HG02763 (cell line): ENCODE measurements at regions not wholly inside any gene's neighbourhood (a gene's known extent, or its start where the extent isn't known, plus 50 kb on each side); places are given as distances from the start of the nearest gene placed in this dataset.

ENCODE experiments used
- ATAC-seq: cut with Tn5 transposase; IDR thresholded peaks from one replicate; pipeline ENCODE4 v1.9.1; 2021; ENCODE audit warnings: mild to moderate bottlenecking, moderate library complexity; ENCODE audit not compliant: unreplicated experiment

- peak; percentile 53 for ATAC-seq
Measured at GRCh38 chr3:31004025-31004678, 109.7 kb upstream of the GADL1 start.

- ATAC-seq, result no peak
Measured at GRCh38 chr3:31008994-31009393, 114.5 kb upstream of the GADL1 start.

GRCh38 chr3:31009881-31010280, 115.4 kb upstream of the GADL1 start:
- no peak for ATAC-seq

GRCh38 chr3:31010491-31010890, 116.0 kb upstream of the GADL1 start:
- ATAC-seq, result no peak

GRCh38 chr3:31011380-31011779, 116.9 kb upstream of the GADL1 start:
- ATAC-seq, result no peak

GRCh38 chr3:31013090-31013489, 118.6 kb upstream of the GADL1 start:
- no peak for ATAC-seq

GRCh38 chr3:31013843-31014242, 119.4 kb upstream of the GADL1 start:
- ATAC-seq, result no peak

- no peak for ATAC-seq
Measured at GRCh38 chr3:31014317-31015040, 120.0 kb upstream of the GADL1 start.

- ATAC-seq, result no peak
Measured at GRCh38 chr3:31016196-31016595, 121.7 kb upstream of the GADL1 start.

GRCh38 chr3:31022716-31023115, 128.3 kb upstream of the GADL1 start:
- no peak for ATAC-seq

- ATAC-seq, result no peak
Measured at GRCh38 chr3:31025541-31025940, 131.1 kb upstream of the GADL1 start.

GRCh38 chr3:31027191-31027761, 132.8 kb upstream of the GADL1 start:
- no peak for ATAC-seq

- no peak for ATAC-seq
Measured at GRCh38 chr3:31027914-31028313, 133.5 kb upstream of the GADL1 start.

- no peak for ATAC-seq
Measured at GRCh38 chr3:31028766-31029165, 134.3 kb upstream of the GADL1 start.

- ATAC-seq, result no peak
Measured at GRCh38 chr3:31029706-31030105, 135.2 kb upstream of the GADL1 start.

GRCh38 chr3:31035681-31036080, 141.2 kb upstream of the GADL1 start:
- no peak for ATAC-seq

- no peak for ATAC-seq
Measured at GRCh38 chr3:31038086-31038739, 143.8 kb upstream of the GADL1 start.

GRCh38 chr3:31039145-31039544, 144.7 kb upstream of the GADL1 start:
- ATAC-seq, result no peak

GRCh38 chr3:31041161-31041978, 146.9 kb upstream of the GADL1 start:
- no peak for ATAC-seq

GRCh38 chr3:31043184-31043819, 148.8 kb upstream of the GADL1 start:
- no peak for ATAC-seq
